Neural cell (in vitro differentiated cells): ENCODE measurements at regions not wholly inside any gene's neighbourhood (a gene's known extent, or its start where the extent isn't known, plus 50 kb on each side); places are given as distances from the start of the nearest gene placed in this dataset.

Experiments
- EZH2 ChIP-seq: fragments of 200-600, 300-800 bp; shearing (Covaris generic), sonication (generic); IDR thresholded peaks from 2 replicates; pipeline ENCODE4 v1.6.1; 2014; ENCODE audit warnings: antibody characterized with exemption, low read length, borderline replicate concordance, mild to moderate bottlenecking; ENCODE audit not compliant: insufficient read depth, poor library complexity, severe bottlenecking
- POLR2AphosphoS5 ChIP-seq: IDR thresholded peaks from 2 replicates; pipeline ENCODE4 v1.6.1; 2012
- SMC3 ChIP-seq: fragments of 450-650 bp; conservative IDR thresholded peaks from 2 replicates; pipeline ENCODE4 v1.6.1; 2014; ENCODE audit warnings: antibody characterized with exemption, mild to moderate bottlenecking, moderate library complexity; ENCODE audit not compliant: poor library complexity
- TAF1 ChIP-seq: IDR thresholded peaks from 2 replicates; pipeline ENCODE4 v1.6.1; 2012; ENCODE audit warnings: low read depth
- TF ChIP-seq, protein P1 (sequence below): fragments of 450-650 bp; IDR thresholded peaks from 2 replicates; pipeline ENCODE4 v1.5.1; 2014; ENCODE audit warnings: antibody characterized with exemption, mild to moderate bottlenecking, moderate library complexity; ENCODE audit not compliant: poor library complexity, severe bottlenecking

DNA sequence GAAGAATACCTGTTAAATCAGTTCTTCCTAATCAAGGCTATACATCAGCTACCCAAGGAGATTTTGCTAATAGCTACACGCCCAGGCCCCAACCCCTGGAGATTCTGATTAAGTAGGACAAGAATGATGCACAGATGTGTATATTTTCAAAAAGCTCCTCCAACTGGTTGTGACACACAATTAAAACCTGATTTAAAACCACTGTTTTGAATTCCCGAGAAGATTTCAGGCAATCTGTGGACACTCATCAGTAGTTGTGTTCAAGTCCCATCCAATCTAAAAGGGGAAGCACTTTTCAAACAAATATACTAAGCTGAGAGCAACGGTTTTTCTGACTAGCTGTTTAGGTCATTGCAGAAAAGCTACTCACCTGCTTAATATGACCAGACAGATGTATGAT is 118.9 kb upstream of the NHSL1 start:
- TF ChIP-seq EZH2: no peak
- TF ChIP-seq, protein P1, sequence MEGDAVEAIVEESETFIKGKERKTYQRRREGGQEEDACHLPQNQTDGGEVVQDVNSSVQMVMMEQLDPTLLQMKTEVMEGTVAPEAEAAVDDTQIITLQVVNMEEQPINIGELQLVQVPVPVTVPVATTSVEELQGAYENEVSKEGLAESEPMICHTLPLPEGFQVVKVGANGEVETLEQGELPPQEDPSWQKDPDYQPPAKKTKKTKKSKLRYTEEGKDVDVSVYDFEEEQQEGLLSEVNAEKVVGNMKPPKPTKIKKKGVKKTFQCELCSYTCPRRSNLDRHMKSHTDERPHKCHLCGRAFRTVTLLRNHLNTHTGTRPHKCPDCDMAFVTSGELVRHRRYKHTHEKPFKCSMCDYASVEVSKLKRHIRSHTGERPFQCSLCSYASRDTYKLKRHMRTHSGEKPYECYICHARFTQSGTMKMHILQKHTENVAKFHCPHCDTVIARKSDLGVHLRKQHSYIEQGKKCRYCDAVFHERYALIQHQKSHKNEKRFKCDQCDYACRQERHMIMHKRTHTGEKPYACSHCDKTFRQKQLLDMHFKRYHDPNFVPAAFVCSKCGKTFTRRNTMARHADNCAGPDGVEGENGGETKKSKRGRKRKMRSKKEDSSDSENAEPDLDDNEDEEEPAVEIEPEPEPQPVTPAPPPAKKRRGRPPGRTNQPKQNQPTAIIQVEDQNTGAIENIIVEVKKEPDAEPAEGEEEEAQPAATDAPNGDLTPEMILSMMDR: no peak
- no peak for TF ChIP-seq POLR2AphosphoS5
- TF ChIP-seq TAF1: no peak
- no peak for TF ChIP-seq SMC3
